ENCODE measurements at regions not wholly inside any gene's neighbourhood (a gene's known extent, or its start where the extent isn't known, plus 50 kb on each side); places are given as distances from the start of the nearest gene placed in this dataset.

GRCh38 chr5:90142541-90142940 is 267.0 kb downstream of the CETN3 start:
- H3K9ac ChIP-seq, result no peak overlapping the region
- H3K4me3 ChIP-seq (ENCODE audit: low read depth, low read length), result no peak overlapping the region
- H3K27ac ChIP-seq, result no peak overlapping the region
- no peak overlapping the region for H2AFZ ChIP-seq
- H3K4me1 ChIP-seq, result no peaks in the 10 kb centered on the region
- no peak overlapping the region for H3K4me2 ChIP-seq (ENCODE audit: low read length)
- H3K79me2 ChIP-seq, result no peaks in the 10 kb centered on the region
- H3K36me3 ChIP-seq (ENCODE audit: control insufficient read depth, insufficient read depth, low read length), result no peaks in the 10 kb centered on the region
- H3K9me3 ChIP-seq (ENCODE audit: control insufficient read depth, low read length), result no peaks in the 10 kb centered on the region
- TF ChIP-seq CTCF (IDR thresholded peaks at IDR 0.05), result no peak
- H3K27me3 ChIP-seq (ENCODE audit: control insufficient read depth, insufficient read depth, low read length), result no peaks in the 10 kb centered on the region

- H3K4me1 ChIP-seq, result no peaks in the 10 kb centered on the region
- H3K36me3 ChIP-seq (ENCODE audit: control insufficient read depth, insufficient read depth, low read length), result no peaks in the 10 kb centered on the region
- TF ChIP-seq CTCF (IDR thresholded peaks at IDR 0.05), result no peak
- H3K27ac ChIP-seq, result no peak overlapping the region
- no peaks in the 10 kb centered on the region for H3K9me3 ChIP-seq (ENCODE audit: control insufficient read depth, low read length)
- no peaks in the 10 kb centered on the region for H3K79me2 ChIP-seq
- no peak overlapping the region for H3K4me3 ChIP-seq (ENCODE audit: low read depth, low read length)
- no peak overlapping the region for H2AFZ ChIP-seq
- no peaks in the 10 kb centered on the region for H3K27me3 ChIP-seq (ENCODE audit: control insufficient read depth, insufficient read depth, low read length)
- no peak overlapping the region for H3K4me2 ChIP-seq (ENCODE audit: low read length)
- H3K9ac ChIP-seq, result no peak overlapping the region
Observed at GRCh38 chr5:90141984-90142383, 267.6 kb downstream of the CETN3 start.

GRCh38 chr5:90136952-90137528 is 272.5 kb downstream of the CETN3 start:
- Histone ChIP-seq H3K27ac (no peak overlapping the region), H3K4me2 (ENCODE audit: low read length) (no peak overlapping the region), H3K9me3 (ENCODE audit: control insufficient read depth, low read length) (no peaks in the 10 kb centered on the region), H3K79me2 (no peaks in the 10 kb centered on the region), H3K9ac (no peak overlapping the region), H3K4me3 (ENCODE audit: low read depth, low read length) (no peak overlapping the region), H2AFZ (no peak overlapping the region), H3K4me1 (no peaks in the 10 kb centered on the region), H3K27me3 (ENCODE audit: control insufficient read depth, insufficient read depth, low read length) (no peaks in the 10 kb centered on the region), H3K36me3 (ENCODE audit: control insufficient read depth, insufficient read depth, low read length) (no peaks in the 10 kb centered on the region)
- TF ChIP-seq CTCF (IDR thresholded peaks at IDR 0.05), result no peak

- H3K4me3 ChIP-seq (ENCODE audit: low read depth, low read length), result no peak overlapping the region
- no peaks in the 10 kb centered on the region for H3K27me3 ChIP-seq (ENCODE audit: control insufficient read depth, insufficient read depth, low read length)
- no peak overlapping the region for H2AFZ ChIP-seq
- H3K27ac ChIP-seq, result no peak overlapping the region
- no peaks in the 10 kb centered on the region for H3K36me3 ChIP-seq (ENCODE audit: control insufficient read depth, insufficient read depth, low read length)
- H3K4me2 ChIP-seq (ENCODE audit: low read length), result no peak overlapping the region
- H3K79me2 ChIP-seq, result no peaks in the 10 kb centered on the region
- TF ChIP-seq CTCF (IDR thresholded peaks at IDR 0.05), result no peak
- no peaks in the 10 kb centered on the region for H3K9me3 ChIP-seq (ENCODE audit: control insufficient read depth, low read length)
- H3K9ac ChIP-seq, result no peak overlapping the region
- no peaks in the 10 kb centered on the region for H3K4me1 ChIP-seq
Observed at GRCh38 chr5:90135779-90136378, 273.7 kb downstream of the CETN3 start.

GRCh38 chr5:90134892-90135291 is 274.7 kb downstream of the CETN3 start:
- no peak overlapping the region for H3K9ac ChIP-seq
- no peaks in the 10 kb centered on the region for H3K4me1 ChIP-seq
- no peak overlapping the region for H3K4me3 ChIP-seq (ENCODE audit: low read depth, low read length)
- no peak overlapping the region for H3K27ac ChIP-seq
- no peak overlapping the region for H3K4me2 ChIP-seq (ENCODE audit: low read length)
- no peak overlapping the region for H2AFZ ChIP-seq
- H3K27me3 ChIP-seq (ENCODE audit: control insufficient read depth, insufficient read depth, low read length), result no peaks in the 10 kb centered on the region
- H3K36me3 ChIP-seq (ENCODE audit: control insufficient read depth, insufficient read depth, low read length), result no peaks in the 10 kb centered on the region
- H3K79me2 ChIP-seq, result no peaks in the 10 kb centered on the region
- H3K9me3 ChIP-seq (ENCODE audit: control insufficient read depth, low read length), result no peaks in the 10 kb centered on the region
- TF ChIP-seq CTCF (IDR thresholded peaks at IDR 0.05), result no peak

Measured in parathyroid adenoma (tissue), 2 donors.